SU-DHL-6 (cell line): ENCODE measurements at regions not wholly inside any gene's neighbourhood (a gene's known extent, or its start where the extent isn't known, plus 50 kb on each side); places are given as distances from the start of the nearest gene placed in this dataset.

ENCODE experiments used
- H2AFZ ChIP-seq: fragments of 200-600 bp; sonication (generic); 2 replicates; pipeline ENCODE4 v1.6.1; 2014; ENCODE audit warnings: low read depth, mild to moderate bottlenecking, moderate library complexity, mixed read lengths, antibody characterized with exemption, low read length; ENCODE audit not compliant: severe bottlenecking
- H3F3A ChIP-seq: fragments of 200-600 bp; shearing (Covaris generic); 2 replicates; pipeline ENCODE4 v1.6.0; 2016; ENCODE audit warnings: antibody characterized with exemption, mild to moderate bottlenecking; ENCODE audit not compliant: insufficient read depth
- H3K27ac ChIP-seq: fragments of 200-600 bp; sonication (generic); 2 replicates; pipeline ENCODE4 v1.5.1; 2016; ENCODE audit warnings: low read depth, mild to moderate bottlenecking, low read length, moderate library complexity, mixed read lengths
- H3K27me3 ChIP-seq: fragments of 200-600 bp; sonication (generic), shearing (Covaris generic); 2 replicates; pipeline ENCODE4 v1.6.0; 2014; ENCODE audit warnings: mild to moderate bottlenecking, low read length
- H3K36me3 ChIP-seq: fragments of 200-600 bp; sonication (generic); 2 replicates; pipeline ENCODE4 v1.6.1; 2014; ENCODE audit warnings: mild to moderate bottlenecking, low read length, mixed read lengths
- H3K4me2 ChIP-seq: fragments of 300-600, 200-600 bp; shearing (Covaris generic), sonication (generic); 2 replicates; pipeline ENCODE4 v1.6.0; 2014; ENCODE audit warnings: low read length, low read depth, mild to moderate bottlenecking; ENCODE audit not compliant: poor library complexity, severe bottlenecking
- H3K4me3 ChIP-seq: fragments of 200-600 bp; sonication (generic); 2 replicates; pipeline ENCODE4 v1.5.1; 2014; ENCODE audit warnings: antibody characterized with exemption, low read length, mild to moderate bottlenecking, mixed read lengths; ENCODE audit not compliant: insufficient read depth, poor library complexity, severe bottlenecking
- H3K79me2 ChIP-seq: fragments of 200-600 bp; sonication (generic); 2 replicates; pipeline ENCODE4 v1.6.1; 2014; ENCODE audit warnings: mild to moderate bottlenecking, low read length, moderate library complexity; ENCODE audit not compliant: insufficient read depth
- H3K9ac ChIP-seq: fragments of 200-600 bp; sonication (generic); 2 replicates; pipeline ENCODE4 v1.7.0; 2014; ENCODE audit warnings: mild to moderate bottlenecking, low read length
- H3K9me2 ChIP-seq: fragments of 200-600 bp; sonication (generic); replicated peaks from 2 replicates; pipeline ENCODE4 v1.6.1; 2014; ENCODE audit warnings: low read length; ENCODE audit not compliant: insufficient read depth
- H3K9me3 ChIP-seq: fragments of 200-600 bp; sonication (generic); 2 replicates; pipeline ENCODE4 v1.6.1; 2014; ENCODE audit warnings: low read length, mixed read lengths; ENCODE audit not compliant: insufficient read depth
- H4K20me1 ChIP-seq: fragments of 200-600 bp; sonication (generic); 2 replicates; pipeline ENCODE4 v1.6.1; 2014; ENCODE audit warnings: low read depth, mild to moderate bottlenecking, antibody characterized with exemption, low read length, moderate library complexity, mixed read lengths
- EZH2phosphoT487 ChIP-seq: fragments of 200-600 bp; sonication (generic), shearing (Covaris generic); conservative IDR thresholded peaks from 2 replicates; pipeline ENCODE4 v1.6.1; 2018; ENCODE audit warnings: mild to moderate bottlenecking, antibody characterized with exemption, low read length, moderate library complexity, mixed read lengths
- TF ChIP-seq, protein P1 (sequence below): fragments of 200-600 bp; sonication (generic); IDR thresholded peaks from one replicate; pipeline ENCODE4 v1.5.1; 2017; ENCODE audit warnings: antibody characterized with exemption, mild to moderate bottlenecking, low read length, moderate library complexity; ENCODE audit not compliant: insufficient read depth, poor library complexity, severe bottlenecking

GRCh38 chr6:148272597-148272996 lies 70.0 kb upstream of the SASH1 start:
- Histone ChIP-seq H3K27ac (no peak overlapping the region), H3K36me3 (no peaks in the 10 kb centered on the region), H3F3A (no peaks in the 10 kb centered on the region), H3K79me2 (no peaks in the 10 kb centered on the region), H3K9ac (no peak overlapping the region), H3K4me3 (no peak overlapping the region), H3K4me2 (no peak overlapping the region), H3K9me2 (no peaks in the 10 kb centered on the region), H3K27me3 (no peaks in the 10 kb centered on the region), H3K9me3 (no peaks in the 10 kb centered on the region), H4K20me1 (no peaks in the 10 kb centered on the region), H2AFZ (no peak overlapping the region)
- TF ChIP-seq, protein P1, sequence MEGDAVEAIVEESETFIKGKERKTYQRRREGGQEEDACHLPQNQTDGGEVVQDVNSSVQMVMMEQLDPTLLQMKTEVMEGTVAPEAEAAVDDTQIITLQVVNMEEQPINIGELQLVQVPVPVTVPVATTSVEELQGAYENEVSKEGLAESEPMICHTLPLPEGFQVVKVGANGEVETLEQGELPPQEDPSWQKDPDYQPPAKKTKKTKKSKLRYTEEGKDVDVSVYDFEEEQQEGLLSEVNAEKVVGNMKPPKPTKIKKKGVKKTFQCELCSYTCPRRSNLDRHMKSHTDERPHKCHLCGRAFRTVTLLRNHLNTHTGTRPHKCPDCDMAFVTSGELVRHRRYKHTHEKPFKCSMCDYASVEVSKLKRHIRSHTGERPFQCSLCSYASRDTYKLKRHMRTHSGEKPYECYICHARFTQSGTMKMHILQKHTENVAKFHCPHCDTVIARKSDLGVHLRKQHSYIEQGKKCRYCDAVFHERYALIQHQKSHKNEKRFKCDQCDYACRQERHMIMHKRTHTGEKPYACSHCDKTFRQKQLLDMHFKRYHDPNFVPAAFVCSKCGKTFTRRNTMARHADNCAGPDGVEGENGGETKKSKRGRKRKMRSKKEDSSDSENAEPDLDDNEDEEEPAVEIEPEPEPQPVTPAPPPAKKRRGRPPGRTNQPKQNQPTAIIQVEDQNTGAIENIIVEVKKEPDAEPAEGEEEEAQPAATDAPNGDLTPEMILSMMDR = no peak
- TF ChIP-seq EZH2phosphoT487 = no peak

- Histone ChIP-seq H3K4me2 (no peak overlapping the region), H3K4me3 (no peak overlapping the region)
- TF ChIP-seq, protein P1 = no peak
- TF ChIP-seq EZH2phosphoT487 = no peak
Measured at GRCh38 chr6:148273962-148274752, 68.5 kb upstream of the SASH1 start.

DNA sequence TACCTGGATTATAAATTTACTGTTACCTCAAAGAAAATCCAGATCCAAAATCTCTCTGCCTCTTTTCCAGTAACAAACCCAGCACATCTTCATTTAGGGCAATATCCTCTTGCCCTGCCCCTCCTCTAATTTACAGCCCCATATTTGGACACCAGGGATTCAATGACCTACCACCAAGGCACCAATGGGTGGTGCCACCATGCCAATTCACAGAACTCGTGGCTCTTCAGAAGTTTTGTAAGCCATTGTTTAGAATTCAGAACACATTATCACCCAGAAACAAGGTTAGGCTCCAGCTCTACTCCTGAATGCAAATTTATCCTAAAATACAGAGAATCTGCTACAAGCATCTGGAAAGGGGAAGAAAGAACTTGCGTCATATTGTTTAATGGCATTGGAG lies 67.8 kb upstream of the SASH1 start:
- TF ChIP-seq, protein P1 = no peak
- TF ChIP-seq EZH2phosphoT487 = no peak

More at GRCh38 chr6:148273962-148274752, 68.5 kb upstream of the SASH1 start:
- Histone ChIP-seq H3K27me3 (no peaks in the 10 kb centered on the region), H3F3A (no peaks in the 10 kb centered on the region), H3K9me2 (no peaks in the 10 kb centered on the region), H3K9me3 (no peaks in the 10 kb centered on the region), H3K79me2 (no peaks in the 10 kb centered on the region), H3K27ac (no peak overlapping the region), H2AFZ (no peak overlapping the region), H3K36me3 (no peaks in the 10 kb centered on the region), H4K20me1 (no peaks in the 10 kb centered on the region), H3K9ac (no peak overlapping the region)

More for the DNA sequence above, 67.8 kb upstream of the SASH1 start:
- Histone ChIP-seq H3K79me2 (no peaks in the 10 kb centered on the region), H4K20me1 (no peaks in the 10 kb centered on the region), H3K9ac (no peak overlapping the region), H3K4me3 (no peak overlapping the region), H3K4me2 (no peak overlapping the region), H3K9me3 (no peaks in the 10 kb centered on the region), H3K27me3 (no peaks in the 10 kb centered on the region), H3K27ac (no peak overlapping the region), H3K36me3 (no peaks in the 10 kb centered on the region), H3K9me2 (no peaks in the 10 kb centered on the region), H3F3A (no peaks in the 10 kb centered on the region), H2AFZ (no peak overlapping the region)
